NCI-H2196 (cell line): ENCODE measurements at regions not wholly inside any gene's neighbourhood (a gene's known extent, or its start where the extent isn't known, plus 50 kb on each side); places are given as distances from the start of the nearest gene placed in this dataset.
"Not testable (repeated sequence)": the region's sequence is repeated elsewhere in the genome, so short reads cannot be mapped to it uniquely, and the experiment has no call there.

ENCODE experiments used
- DNase-seq: peaks from one replicate; lab custom pipeline; 2025; ENCODE audit not compliant: unreplicated experiment; lab: John Stamatoyannopoulos, UW

GRCh38 chr2:2464094-2464493, 133.0 kb upstream of the MYT1L start:
- DNase-seq, result no peak

GRCh38 chr2:2456721-2457120, 125.6 kb upstream of the MYT1L start:
- no peak for DNase-seq

GRCh38 chr2:2455151-2455550, 124.1 kb upstream of the MYT1L start:
- no peak for DNase-seq

GRCh38 chr2:2452961-2453360, 121.9 kb upstream of the MYT1L start:
- DNase-seq, result no peak

GRCh38 chr2:2451275-2451674, 120.2 kb upstream of the MYT1L start:
- not testable (repeated sequence) for DNase-seq

- no peak for DNase-seq
These were observed 117.1 kb upstream of the MYT1L start for GRCh38 chr2:2448178-2448577.

- no peak for DNase-seq
These were observed 91.5 kb upstream of the MYT1L start for GRCh38 chr2:2422621-2423020.

- DNase-seq, result no peak
These were observed 82.5 kb upstream of the MYT1L start for GRCh38 chr2:2413525-2413924.

- DNase-seq, result no peak
These were observed 79.9 kb upstream of the MYT1L start for GRCh38 chr2:2410987-2411386.

- DNase-seq, result no peak
These were observed 78.4 kb upstream of the MYT1L start for GRCh38 chr2:2409481-2409880.

GRCh38 chr2:2405780-2406179, 74.7 kb upstream of the MYT1L start:
- no peak for DNase-seq

- DNase-seq, result no peak
These were observed 69.4 kb upstream of the MYT1L start for GRCh38 chr2:2400286-2401038.

GRCh38 chr2:2399396-2399795, 68.3 kb upstream of the MYT1L start:
- no peak for DNase-seq

- no peak for DNase-seq
These were observed 61.3 kb upstream of the MYT1L start for GRCh38 chr2:2392332-2392731.

GRCh38 chr2:2389215-2389614, 58.1 kb upstream of the MYT1L start:
- no peak for DNase-seq
